ENCODE measurements at regions not wholly inside any gene's neighbourhood (a gene's known extent, or its start where the extent isn't known, plus 50 kb on each side); places are given as distances from the start of the nearest gene placed in this dataset.

- Histone ChIP-seq H3K9ac (ENCODE audit: low read depth, low read length) (no peak overlapping the region), H3K79me2 (ENCODE audit: insufficient read depth, low read length) (no peaks in the 10 kb centered on the region), H3K9me3 (ENCODE audit: insufficient read depth, low read length, severe bottlenecking) (no peaks in the 10 kb centered on the region), H3K4me3 (ENCODE audit: low read depth in 1 of 2, low read length in 2 of 2) (no peak overlapping the region), H3K27me3 (ENCODE audit: insufficient read depth, low read length, poor library complexity) (peaks cover 3% of the 10 kb centered on the region), H3K4me1 (ENCODE audit: insufficient read depth, low read length) (no peaks in the 10 kb centered on the region), H3K4me2 (ENCODE audit: insufficient read depth, low read length) (no peak overlapping the region), H3K36me3 (ENCODE audit: insufficient read depth, low read length) (no peaks in the 10 kb centered on the region), H3K27ac (ENCODE audit: low read length) (no peak overlapping the region), H2AFZ (ENCODE audit: low read depth, low read length) (no peak overlapping the region), H4K20me1 (ENCODE audit: insufficient read depth, low read length) (no peaks in the 10 kb centered on the region)
- TF ChIP-seq CTCF (IDR thresholded peaks at IDR 0.05; ENCODE audit: borderline replicate concordance, extremely low read depth, low read length, poor library complexity, severe bottlenecking) = no peak
- no peak for TF ChIP-seq EZH2 (IDR thresholded peaks at IDR 0.05; ENCODE audit: borderline replicate concordance, low read depth, low read length, severe bottlenecking)
- no peak for DNase-seq
- ATAC-seq (ENCODE audit: insufficient read depth, low read depth) = no peak
Observed at GRCh38 chr2:217530392-217531090, 472.3 kb downstream of the TNS1 start.

- peaks cover 7% of the 10 kb centered on the region for H3K27me3 ChIP-seq (ENCODE audit: insufficient read depth, low read length, poor library complexity)
Observed at GRCh38 chr2:217529271-217529670, 473.5 kb downstream of the TNS1 start.

GRCh38 chr2:217527590-217528202 lies 475.1 kb downstream of the TNS1 start:
- Histone ChIP-seq H4K20me1 (ENCODE audit: insufficient read depth, low read length) (no peaks in the 10 kb centered on the region), H3K27me3 (ENCODE audit: insufficient read depth, low read length, poor library complexity) (peaks cover 10% of the 10 kb centered on the region), H3K79me2 (ENCODE audit: insufficient read depth, low read length) (no peaks in the 10 kb centered on the region), H3K9ac (ENCODE audit: low read depth, low read length) (no peak overlapping the region), H3K9me3 (ENCODE audit: insufficient read depth, low read length, severe bottlenecking) (no peaks in the 10 kb centered on the region), H3K4me3 (ENCODE audit: low read depth in 1 of 2, low read length in 2 of 2) (no peak overlapping the region), H3K27ac (ENCODE audit: low read length) (no peak overlapping the region), H3K4me1 (ENCODE audit: insufficient read depth, low read length) (no peaks in the 10 kb centered on the region), H2AFZ (ENCODE audit: low read depth, low read length) (no peak overlapping the region), H3K4me2 (ENCODE audit: insufficient read depth, low read length) (no peak overlapping the region), H3K36me3 (ENCODE audit: insufficient read depth, low read length) (no peaks in the 10 kb centered on the region)
- DNase-seq (no peak), ATAC-seq (ENCODE audit: insufficient read depth, low read depth) (no peak)
- TF ChIP-seq CTCF (IDR thresholded peaks at IDR 0.05; ENCODE audit: borderline replicate concordance, extremely low read depth, low read length, poor library complexity, severe bottlenecking) (no peak), EZH2 (IDR thresholded peaks at IDR 0.05; ENCODE audit: borderline replicate concordance, low read depth, low read length, severe bottlenecking) (no peak)

More at GRCh38 chr2:217529271-217529670, 473.5 kb downstream of the TNS1 start:
- TF ChIP-seq CTCF (IDR thresholded peaks at IDR 0.05; ENCODE audit: borderline replicate concordance, extremely low read depth, low read length, poor library complexity, severe bottlenecking) (no peak), EZH2 (IDR thresholded peaks at IDR 0.05; ENCODE audit: borderline replicate concordance, low read depth, low read length, severe bottlenecking) (no peak)
- Histone ChIP-seq H3K36me3 (ENCODE audit: insufficient read depth, low read length) (no peaks in the 10 kb centered on the region), H4K20me1 (ENCODE audit: insufficient read depth, low read length) (no peaks in the 10 kb centered on the region), H3K27ac (ENCODE audit: low read length) (no peak overlapping the region), H3K4me1 (ENCODE audit: insufficient read depth, low read length) (no peaks in the 10 kb centered on the region), H3K4me3 (ENCODE audit: low read depth in 1 of 2, low read length in 2 of 2) (no peak overlapping the region), H3K79me2 (ENCODE audit: insufficient read depth, low read length) (no peaks in the 10 kb centered on the region), H3K9ac (ENCODE audit: low read depth, low read length) (no peak overlapping the region), H2AFZ (ENCODE audit: low read depth, low read length) (no peak overlapping the region), H3K4me2 (ENCODE audit: insufficient read depth, low read length) (no peak overlapping the region), H3K9me3 (ENCODE audit: insufficient read depth, low read length, severe bottlenecking) (no peaks in the 10 kb centered on the region)
- DNase-seq = no peak
- no peak for ATAC-seq (ENCODE audit: insufficient read depth, low read depth)
